Right atrium auricular region (tissue), 2 donors: ENCODE measurements at regions not wholly inside any gene's neighbourhood (a gene's known extent, or its start where the extent isn't known, plus 50 kb on each side); places are given as distances from the start of the nearest gene placed in this dataset.

Source experiments
- DNase-seq: peaks from one replicate; pipeline ENCODE4 v3.0.0-alpha.2; 2019; ENCODE audit warnings: low spot score
- H3K27ac ChIP-seq, 2 donors: fragments of 200-600 bp; sonication (generic); 1 replicate in 1 of 2; 2 replicates in 1 of 2; pipeline ENCODE4 v1.5.1; 2016 to 2019
- H3K27me3 ChIP-seq, 2 donors: fragments of 200-600 bp; sonication (generic); one replicate each; pipeline versions ENCODE4 v1.5.1 to v1.6.0; 2017 to 2019
- H3K36me3 ChIP-seq: fragments of 200-600 bp; sonication (generic); one replicate; pipeline ENCODE4 v1.5.1; 2016
- H3K4me1 ChIP-seq, 2 donors: fragments of 200-600 bp; sonication (generic); one replicate each; pipeline versions ENCODE4 v1.5.1 to v1.6.0; 2017 to 2019
- H3K4me3 ChIP-seq, 2 donors: fragments of 200-600 bp; sonication (generic); 1 replicate in 1 of 2; 2 replicates in 1 of 2; pipeline ENCODE4 v1.5.1; 2017 to 2019; ENCODE audit warnings: mild to moderate bottlenecking in 1 of 2, moderate library complexity in 1 of 2
- H3K9me3 ChIP-seq, 2 donors: fragments of 200-600 bp; sonication (generic); one replicate each; pipeline ENCODE4 v1.5.1; 2019
- CTCF ChIP-seq, 2 donors: fragments of 200-600 bp; sonication (generic); IDR thresholded peaks; one replicate each; pipeline ENCODE4 v1.5.1; 2019; ENCODE audit warnings: antibody characterized with exemption in 2 of 2

- Histone ChIP-seq H3K27me3 (peaks cover 0 to 4% of the 10 kb centered on the region in 2 donors), H3K9me3 (no peaks in the 10 kb centered on the region), H3K4me3 (no peak overlapping the region), H3K4me1 (no peaks in the 10 kb centered on the region), H3K36me3 (no peaks in the 10 kb centered on the region), H3K27ac (no peak overlapping the region)
- DNase-seq = no peak
- TF ChIP-seq CTCF (IDR thresholded peaks at IDR 0.05) = no peak
Measured at GRCh38 chr22:22144858-22145257, 99.7 kb upstream of the VPREB1 start.

- H3K4me3 ChIP-seq = no peak overlapping the region
- DNase-seq = no peak
- H3K9me3 ChIP-seq = no peaks in the 10 kb centered on the region
- H3K4me1 ChIP-seq = no peaks in the 10 kb centered on the region
- H3K36me3 ChIP-seq = no peaks in the 10 kb centered on the region
- H3K27me3 ChIP-seq = peaks cover 0 to 4% of the 10 kb centered on the region in 2 donors
- TF ChIP-seq CTCF (IDR thresholded peaks at IDR 0.05) = no peak
- no peak overlapping the region for H3K27ac ChIP-seq
Measured at GRCh38 chr22:22143448-22143847, 101.1 kb upstream of the VPREB1 start.

GRCh38 chr22:22142661-22143060, 101.9 kb upstream of the VPREB1 start:
- Histone ChIP-seq H3K4me3 (no peak overlapping the region), H3K27ac (no peak overlapping the region), H3K9me3 (no peaks in the 10 kb centered on the region), H3K27me3 (peaks cover 0 to 4% of the 10 kb centered on the region in 2 donors), H3K4me1 (no peaks in the 10 kb centered on the region), H3K36me3 (no peaks in the 10 kb centered on the region)
- DNase-seq = no peak
- TF ChIP-seq CTCF (IDR thresholded peaks at IDR 0.05) = no peak

- H3K36me3 ChIP-seq = no peaks in the 10 kb centered on the region
- H3K9me3 ChIP-seq = no peaks in the 10 kb centered on the region
- H3K4me3 ChIP-seq = no peak overlapping the region
- no peak overlapping the region for H3K27ac ChIP-seq
- peaks cover 0 to 4% of the 10 kb centered on the region in 2 donors for H3K27me3 ChIP-seq
- TF ChIP-seq CTCF (IDR thresholded peaks at IDR 0.05) = no peak
- DNase-seq = no peak
- H3K4me1 ChIP-seq = no peaks in the 10 kb centered on the region
Measured at GRCh38 chr22:22141771-22142591, 102.6 kb upstream of the VPREB1 start.

- Histone ChIP-seq H3K27me3 (peaks cover 0 to 4% of the 10 kb centered on the region in 2 donors), H3K4me3 (no peak overlapping the region)
- no peak for TF ChIP-seq CTCF (IDR thresholded peaks at IDR 0.05)
Measured at GRCh38 chr22:22141031-22141430, 103.6 kb upstream of the VPREB1 start.

GRCh38 chr22:22139364-22139763, 105.2 kb upstream of the VPREB1 start:
- Histone ChIP-seq H3K4me3 (no peak overlapping the region), H3K27ac (no peak overlapping the region), H3K36me3 (no peaks in the 10 kb centered on the region), H3K27me3 (no peaks in the 10 kb centered on the region), H3K4me1 (no peaks in the 10 kb centered on the region), H3K9me3 (no peaks in the 10 kb centered on the region)
- TF ChIP-seq CTCF (IDR thresholded peaks at IDR 0.05) = no peak
- DNase-seq = no peak

More at GRCh38 chr22:22141031-22141430, 103.6 kb upstream of the VPREB1 start:
- no peaks in the 10 kb centered on the region for H3K36me3 ChIP-seq
- no peaks in the 10 kb centered on the region for H3K4me1 ChIP-seq
- no peaks in the 10 kb centered on the region for H3K9me3 ChIP-seq
- DNase-seq = no peak
- H3K27ac ChIP-seq = no peak overlapping the region
